Liver (tissue), 8 donors: ENCODE measurements at regions not wholly inside any gene's neighbourhood (a gene's known extent, or its start where the extent isn't known, plus 50 kb on each side); places are given as distances from the start of the nearest gene placed in this dataset.

Experiments
- DNase-seq: peaks from one replicate; pipeline ENCODE4 v3.0.0-alpha.2; 2017; ENCODE audit warnings: low spot score
- H3K27ac ChIP-seq, 2 donors: one replicate each; pipeline ENCODE4 v1.7.0; 2013; ENCODE audit warnings: inconsistent platforms in 2 of 2, low read length in 2 of 2, control low read depth in 1 of 2, low read depth in 1 of 2, mild to moderate bottlenecking in 1 of 2
- H3K27me3 ChIP-seq, 4 donors: one replicate each; pipeline versions ENCODE4 v1.6.1 to v1.7.0; 2013; ENCODE audit warnings: low read length in 3 of 4, inconsistent platforms in 1 of 4, mild to moderate bottlenecking in 1 of 4, moderate library complexity in 1 of 4; ENCODE audit not compliant: control insufficient read depth in 4 of 4, insufficient read depth in 4 of 4
- H3K36me3 ChIP-seq, 4 donors: one replicate each; pipeline versions ENCODE4 v1.6.1 to v1.7.0; 2013; ENCODE audit warnings: low read length in 3 of 4, mild to moderate bottlenecking in 3 of 4, low read depth in 1 of 4, moderate library complexity in 1 of 4; ENCODE audit not compliant: control insufficient read depth in 4 of 4, insufficient read depth in 3 of 4
- H3K4me1 ChIP-seq, 4 donors: one replicate each; pipeline versions ENCODE4 v1.6.1 to v1.7.0; 2013; ENCODE audit warnings: low read length in 3 of 4, mild to moderate bottlenecking in 3 of 4, moderate library complexity in 1 of 4; ENCODE audit not compliant: control insufficient read depth in 4 of 4, insufficient read depth in 4 of 4
- H3K4me3 ChIP-seq, 3 donors: one replicate each; pipeline versions ENCODE4 v1.6.1 to v1.7.0; 2013; ENCODE audit warnings: low read length in 3 of 3, control low read depth in 1 of 3, low read depth in 1 of 3, mild to moderate bottlenecking in 1 of 3
- H3K9ac ChIP-seq, 2 donors: one replicate each; pipeline ENCODE4 v1.7.0; 2013; ENCODE audit warnings: low read length in 2 of 2, mild to moderate bottlenecking in 2 of 2, moderate library complexity in 2 of 2, control low read depth in 1 of 2, low read depth in 1 of 2
- H3K9me3 ChIP-seq, 4 donors: one replicate each; pipeline versions ENCODE4 v1.6.1 to v1.7.0; 2013; ENCODE audit warnings: low read length in 3 of 4; ENCODE audit not compliant: control insufficient read depth in 4 of 4
- EGR1 ChIP-seq, 2 donors: IDR thresholded peaks; 2 replicates each; pipeline ENCODE4 v1.6.1; 2016 to 2018; ENCODE audit warnings: antibody characterized with exemption in 2 of 2, low read depth in 2 of 2
- FOXA1 ChIP-seq: IDR thresholded peaks from 2 replicates; pipeline ENCODE4 v1.6.1; 2016; ENCODE audit warnings: antibody characterized with exemption
- FOXA2 ChIP-seq: IDR thresholded peaks from 2 replicates; pipeline ENCODE4 v1.6.1; 2016; ENCODE audit warnings: antibody characterized with exemption
- GABPA ChIP-seq, 2 donors: IDR thresholded peaks in 1 of 2; conservative IDR thresholded peaks in 1 of 2; 2 replicates each; pipeline ENCODE4 v1.6.1; 2016; ENCODE audit warnings: antibody characterized with exemption in 2 of 2, mild to moderate bottlenecking in 1 of 2, moderate library complexity in 1 of 2
- HNF4A ChIP-seq, 2 donors: conservative IDR thresholded peaks; 2 replicates each; pipeline ENCODE4 v1.6.1; 2016; ENCODE audit warnings: antibody characterized with exemption in 2 of 2, mild to moderate bottlenecking in 2 of 2
- HNF4G ChIP-seq: IDR thresholded peaks from 2 replicates; pipeline ENCODE4 v1.6.1; 2016; ENCODE audit warnings: antibody characterized with exemption
- JUND ChIP-seq, 2 donors: IDR thresholded peaks; 2 replicates each; pipeline ENCODE4 v1.6.1; 2016; ENCODE audit warnings: antibody characterized with exemption in 2 of 2
- NR2F2 ChIP-seq: IDR thresholded peaks from 2 replicates; pipeline ENCODE4 v1.6.1; 2016; ENCODE audit warnings: antibody characterized with exemption
- RAD21 ChIP-seq, 2 donors: IDR thresholded peaks; 2 replicates each; pipeline ENCODE4 v1.6.1; 2016; ENCODE audit warnings: antibody characterized with exemption in 2 of 2, mild to moderate bottlenecking in 2 of 2
- RXRA ChIP-seq, 2 donors: IDR thresholded peaks; 2 replicates each; pipeline ENCODE4 v1.6.1; 2017 to 2018; ENCODE audit warnings: antibody characterized with exemption in 2 of 2, mild to moderate bottlenecking in 1 of 2
- SP1 ChIP-seq: IDR thresholded peaks from 2 replicates; pipeline ENCODE4 v1.6.1; 2018; ENCODE audit warnings: antibody characterized with exemption, mild to moderate bottlenecking
- TAF1 ChIP-seq: conservative IDR thresholded peaks from 2 replicates; pipeline ENCODE4 v1.6.1; 2016; ENCODE audit warnings: antibody characterized with exemption, mild to moderate bottlenecking
- YY1 ChIP-seq: IDR thresholded peaks from 2 replicates; pipeline ENCODE4 v1.6.1; 2016; ENCODE audit warnings: antibody characterized with exemption, mild to moderate bottlenecking
- WGBS: extraction: QIAGEN DNeasy Blood & Tissue Kit; methylation state at CpG from one replicate; pipeline ENCODE4 v1.1.7; 2013; 5-methylcytosine and 5-hydroxymethylcytosine counted together
- TF ChIP-seq, protein P1 (sequence below): IDR thresholded peaks from 2 replicates; pipeline ENCODE4 v1.6.1; 2016; ENCODE audit warnings: antibody characterized with exemption
- TF ChIP-seq, protein P2 (sequence below): IDR thresholded peaks from 2 replicates; pipeline ENCODE4 v1.6.1; 2016; ENCODE audit warnings: antibody characterized with exemption
- TF ChIP-seq, protein P3 (sequence below): IDR thresholded peaks from 2 replicates; pipeline ENCODE4 v1.6.1; 2016; ENCODE audit warnings: antibody characterized with exemption, mild to moderate bottlenecking
- TF ChIP-seq, protein P4 (sequence below): fragments of 150-350 bp; IDR thresholded peaks from 2 replicates; pipeline ENCODE4 v1.5.1; 2017; ENCODE audit warnings: improper control_type of control experiment, low read depth, low read length; ENCODE audit not compliant: missing input control
- TF ChIP-seq, protein P5 (sequence below): IDR thresholded peaks from 2 replicates; pipeline ENCODE4 v1.6.1; 2016; ENCODE audit warnings: antibody characterized with exemption
- donor health status: healthy.
- donor health status: healthy.
- donor health status: healthy.
- donor health status: healthy.
- donor health status: healthy.

DNA sequence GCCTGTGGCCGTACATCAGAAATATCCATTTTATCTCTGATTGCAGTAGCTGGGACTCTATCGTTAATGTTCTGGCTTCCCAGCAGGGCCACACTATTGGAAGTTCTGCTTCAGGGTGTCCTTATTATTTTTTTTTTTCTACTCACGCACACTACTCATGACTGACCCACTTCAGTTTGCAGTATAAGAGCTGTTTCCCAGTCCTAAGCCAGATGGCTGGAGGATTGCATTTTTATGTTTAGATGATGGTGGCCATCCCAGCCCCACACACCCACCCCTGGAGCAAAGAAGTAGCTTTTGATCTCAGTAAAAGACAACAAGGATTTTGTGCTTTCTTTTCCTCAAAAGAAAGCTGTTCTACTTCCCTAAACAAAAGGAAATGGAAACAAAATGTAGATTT lies 557.0 kb upstream of the GALNTL6 start:
- WGBS, result 82% methylated on average over 3 of the region's 3 CpGs
- Histone ChIP-seq H3K4me3 (no peak overlapping the region), H3K4me1 (no peaks in the 10 kb centered on the region), H3K9ac (no peak overlapping the region), H3K27me3 (no peaks in the 10 kb centered on the region), H3K27ac (no peak overlapping the region), H3K9me3 (peaks cover 0 to 2% (median 0%) of the 10 kb centered on the region in 4 donors), H3K36me3 (no peaks in the 10 kb centered on the region)
- no peak for DNase-seq
- TF ChIP-seq YY1 (no peak), JUND (IDR thresholded peaks at IDR 0.05) (no peak), HNF4A (conservative IDR thresholded peaks at IDR 0.05) (no peak), HNF4G (no peak), TAF1 (no peak), EGR1 (IDR thresholded peaks at IDR 0.05; ENCODE audit: low read depth in 2 of 2) (no peak), GABPA (IDR thresholded peaks at IDR 0.05 in 1 of 2, conservative IDR thresholded peaks at IDR 0.05 in 1 of 2) (no peak), RXRA (IDR thresholded peaks at IDR 0.05) (no peak), FOXA1 (no peak), RAD21 (IDR thresholded peaks at IDR 0.05) (no peak), FOXA2 (no peak), SP1 (no peak), NR2F2 (no peak)
- TF ChIP-seq, protein P1, sequence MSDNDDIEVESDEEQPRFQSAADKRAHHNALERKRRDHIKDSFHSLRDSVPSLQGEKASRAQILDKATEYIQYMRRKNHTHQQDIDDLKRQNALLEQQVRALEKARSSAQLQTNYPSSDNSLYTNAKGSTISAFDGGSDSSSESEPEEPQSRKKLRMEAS, result no peak
- TF ChIP-seq, protein P2, sequence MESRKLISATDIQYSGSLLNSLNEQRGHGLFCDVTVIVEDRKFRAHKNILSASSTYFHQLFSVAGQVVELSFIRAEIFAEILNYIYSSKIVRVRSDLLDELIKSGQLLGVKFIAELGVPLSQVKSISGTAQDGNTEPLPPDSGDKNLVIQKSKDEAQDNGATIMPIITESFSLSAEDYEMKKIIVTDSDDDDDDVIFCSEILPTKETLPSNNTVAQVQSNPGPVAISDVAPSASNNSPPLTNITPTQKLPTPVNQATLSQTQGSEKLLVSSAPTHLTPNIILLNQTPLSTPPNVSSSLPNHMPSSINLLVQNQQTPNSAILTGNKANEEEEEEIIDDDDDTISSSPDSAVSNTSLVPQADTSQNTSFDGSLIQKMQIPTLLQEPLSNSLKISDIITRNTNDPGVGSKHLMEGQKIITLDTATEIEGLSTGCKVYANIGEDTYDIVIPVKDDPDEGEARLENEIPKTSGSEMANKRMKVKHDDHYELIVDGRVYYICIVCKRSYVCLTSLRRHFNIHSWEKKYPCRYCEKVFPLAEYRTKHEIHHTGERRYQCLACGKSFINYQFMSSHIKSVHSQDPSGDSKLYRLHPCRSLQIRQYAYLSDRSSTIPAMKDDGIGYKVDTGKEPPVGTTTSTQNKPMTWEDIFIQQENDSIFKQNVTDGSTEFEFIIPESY, result no peak
- TF ChIP-seq, protein P3, sequence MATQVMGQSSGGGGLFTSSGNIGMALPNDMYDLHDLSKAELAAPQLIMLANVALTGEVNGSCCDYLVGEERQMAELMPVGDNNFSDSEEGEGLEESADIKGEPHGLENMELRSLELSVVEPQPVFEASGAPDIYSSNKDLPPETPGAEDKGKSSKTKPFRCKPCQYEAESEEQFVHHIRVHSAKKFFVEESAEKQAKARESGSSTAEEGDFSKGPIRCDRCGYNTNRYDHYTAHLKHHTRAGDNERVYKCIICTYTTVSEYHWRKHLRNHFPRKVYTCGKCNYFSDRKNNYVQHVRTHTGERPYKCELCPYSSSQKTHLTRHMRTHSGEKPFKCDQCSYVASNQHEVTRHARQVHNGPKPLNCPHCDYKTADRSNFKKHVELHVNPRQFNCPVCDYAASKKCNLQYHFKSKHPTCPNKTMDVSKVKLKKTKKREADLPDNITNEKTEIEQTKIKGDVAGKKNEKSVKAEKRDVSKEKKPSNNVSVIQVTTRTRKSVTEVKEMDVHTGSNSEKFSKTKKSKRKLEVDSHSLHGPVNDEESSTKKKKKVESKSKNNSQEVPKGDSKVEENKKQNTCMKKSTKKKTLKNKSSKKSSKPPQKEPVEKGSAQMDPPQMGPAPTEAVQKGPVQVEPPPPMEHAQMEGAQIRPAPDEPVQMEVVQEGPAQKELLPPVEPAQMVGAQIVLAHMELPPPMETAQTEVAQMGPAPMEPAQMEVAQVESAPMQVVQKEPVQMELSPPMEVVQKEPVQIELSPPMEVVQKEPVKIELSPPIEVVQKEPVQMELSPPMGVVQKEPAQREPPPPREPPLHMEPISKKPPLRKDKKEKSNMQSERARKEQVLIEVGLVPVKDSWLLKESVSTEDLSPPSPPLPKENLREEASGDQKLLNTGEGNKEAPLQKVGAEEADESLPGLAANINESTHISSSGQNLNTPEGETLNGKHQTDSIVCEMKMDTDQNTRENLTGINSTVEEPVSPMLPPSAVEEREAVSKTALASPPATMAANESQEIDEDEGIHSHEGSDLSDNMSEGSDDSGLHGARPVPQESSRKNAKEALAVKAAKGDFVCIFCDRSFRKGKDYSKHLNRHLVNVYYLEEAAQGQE, result no peak
- TF ChIP-seq, protein P4, sequence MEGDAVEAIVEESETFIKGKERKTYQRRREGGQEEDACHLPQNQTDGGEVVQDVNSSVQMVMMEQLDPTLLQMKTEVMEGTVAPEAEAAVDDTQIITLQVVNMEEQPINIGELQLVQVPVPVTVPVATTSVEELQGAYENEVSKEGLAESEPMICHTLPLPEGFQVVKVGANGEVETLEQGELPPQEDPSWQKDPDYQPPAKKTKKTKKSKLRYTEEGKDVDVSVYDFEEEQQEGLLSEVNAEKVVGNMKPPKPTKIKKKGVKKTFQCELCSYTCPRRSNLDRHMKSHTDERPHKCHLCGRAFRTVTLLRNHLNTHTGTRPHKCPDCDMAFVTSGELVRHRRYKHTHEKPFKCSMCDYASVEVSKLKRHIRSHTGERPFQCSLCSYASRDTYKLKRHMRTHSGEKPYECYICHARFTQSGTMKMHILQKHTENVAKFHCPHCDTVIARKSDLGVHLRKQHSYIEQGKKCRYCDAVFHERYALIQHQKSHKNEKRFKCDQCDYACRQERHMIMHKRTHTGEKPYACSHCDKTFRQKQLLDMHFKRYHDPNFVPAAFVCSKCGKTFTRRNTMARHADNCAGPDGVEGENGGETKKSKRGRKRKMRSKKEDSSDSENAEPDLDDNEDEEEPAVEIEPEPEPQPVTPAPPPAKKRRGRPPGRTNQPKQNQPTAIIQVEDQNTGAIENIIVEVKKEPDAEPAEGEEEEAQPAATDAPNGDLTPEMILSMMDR, result no peak
- TF ChIP-seq, protein P5, sequence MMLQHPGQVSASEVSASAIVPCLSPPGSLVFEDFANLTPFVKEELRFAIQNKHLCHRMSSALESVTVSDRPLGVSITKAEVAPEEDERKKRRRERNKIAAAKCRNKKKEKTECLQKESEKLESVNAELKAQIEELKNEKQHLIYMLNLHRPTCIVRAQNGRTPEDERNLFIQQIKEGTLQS, result no peak

DNA sequence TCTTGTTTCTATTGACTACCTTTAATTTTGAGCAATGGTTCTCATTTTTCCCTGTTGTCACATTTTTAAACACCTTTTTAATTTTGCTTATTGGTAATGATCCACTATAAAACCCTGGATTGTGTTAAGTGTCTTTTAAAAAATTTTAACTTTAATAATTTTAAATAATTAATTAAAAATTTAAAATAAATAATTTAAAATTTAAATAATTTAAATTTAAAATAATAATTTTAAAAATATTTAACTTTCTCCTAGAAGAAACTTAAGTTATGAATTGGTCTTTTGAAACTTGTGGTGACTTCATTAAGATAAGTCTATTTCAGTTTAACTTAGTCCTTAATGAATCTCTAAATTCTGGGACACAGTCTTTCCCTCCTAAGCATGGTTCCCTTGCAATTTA lies 566.3 kb upstream of the GALNTL6 start:
- H3K9ac ChIP-seq, result no peak overlapping the region
- H3K4me3 ChIP-seq, result no peak overlapping the region
- no peak for DNase-seq
- H3K36me3 ChIP-seq, result no peaks in the 10 kb centered on the region
- no peaks in the 10 kb centered on the region for H3K4me1 ChIP-seq
- TF ChIP-seq TAF1, result no peak
- TF ChIP-seq, protein P3, result no peak
- no peak for TF ChIP-seq RXRA (IDR thresholded peaks at IDR 0.05)
- no peak for TF ChIP-seq FOXA1
- no peak for TF ChIP-seq SP1
- no peaks in the 10 kb centered on the region for H3K27me3 ChIP-seq
- H3K27ac ChIP-seq, result no peak overlapping the region
- no peaks in the 10 kb centered on the region for H3K9me3 ChIP-seq
